Posterior vena cava (tissue), 2 donors: ENCODE measurements at regions not wholly inside any gene's neighbourhood (a gene's known extent, or its start where the extent isn't known, plus 50 kb on each side); places are given as distances from the start of the nearest gene placed in this dataset.

Experiments
- DNase-seq: peaks from one replicate; pipeline ENCODE4 v3.0.0-alpha.2; 2020; ENCODE audit warnings: low spot score
- intact Hi-C, 2 donors: fragments of 100-400 bp; cut with DNase I; formaldehyde crosslinking; loops; one replicate each; pipeline versions ENCODE4 v1.14.1 to v1.14.2; 2022 to 2023
- donor health status: DM: yes; HTN: yes; CAD: no.
- donor health status: DM: yes; HTN: yes; CAD: no.

DNA sequence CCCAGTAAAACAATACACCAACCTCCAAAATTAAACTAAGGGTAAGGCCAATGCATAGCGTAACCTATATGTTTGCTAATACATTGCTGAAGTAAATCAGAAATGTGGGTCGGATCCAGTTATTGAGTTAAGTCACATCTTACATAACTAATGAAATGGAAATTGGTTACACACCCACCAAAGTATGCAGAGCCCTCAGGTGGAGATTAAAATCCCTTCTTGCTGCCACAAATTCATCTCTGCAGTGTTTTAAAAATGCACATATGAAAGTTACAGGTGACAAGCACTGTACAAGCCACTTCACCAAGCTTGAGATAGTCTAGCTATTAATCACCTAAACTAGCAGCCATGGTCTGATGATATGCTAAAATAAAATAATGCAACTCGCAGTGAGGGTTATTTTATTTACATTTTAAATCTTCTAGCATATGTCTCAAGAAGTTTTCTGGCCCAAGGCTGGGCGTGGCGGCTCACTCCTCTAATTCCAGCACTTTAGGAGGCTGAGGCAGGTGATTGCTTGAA, 130.6 kb downstream of the AQP9 start:
- intact Hi-C loops = no loop called here
- no peak for DNase-seq

DNA sequence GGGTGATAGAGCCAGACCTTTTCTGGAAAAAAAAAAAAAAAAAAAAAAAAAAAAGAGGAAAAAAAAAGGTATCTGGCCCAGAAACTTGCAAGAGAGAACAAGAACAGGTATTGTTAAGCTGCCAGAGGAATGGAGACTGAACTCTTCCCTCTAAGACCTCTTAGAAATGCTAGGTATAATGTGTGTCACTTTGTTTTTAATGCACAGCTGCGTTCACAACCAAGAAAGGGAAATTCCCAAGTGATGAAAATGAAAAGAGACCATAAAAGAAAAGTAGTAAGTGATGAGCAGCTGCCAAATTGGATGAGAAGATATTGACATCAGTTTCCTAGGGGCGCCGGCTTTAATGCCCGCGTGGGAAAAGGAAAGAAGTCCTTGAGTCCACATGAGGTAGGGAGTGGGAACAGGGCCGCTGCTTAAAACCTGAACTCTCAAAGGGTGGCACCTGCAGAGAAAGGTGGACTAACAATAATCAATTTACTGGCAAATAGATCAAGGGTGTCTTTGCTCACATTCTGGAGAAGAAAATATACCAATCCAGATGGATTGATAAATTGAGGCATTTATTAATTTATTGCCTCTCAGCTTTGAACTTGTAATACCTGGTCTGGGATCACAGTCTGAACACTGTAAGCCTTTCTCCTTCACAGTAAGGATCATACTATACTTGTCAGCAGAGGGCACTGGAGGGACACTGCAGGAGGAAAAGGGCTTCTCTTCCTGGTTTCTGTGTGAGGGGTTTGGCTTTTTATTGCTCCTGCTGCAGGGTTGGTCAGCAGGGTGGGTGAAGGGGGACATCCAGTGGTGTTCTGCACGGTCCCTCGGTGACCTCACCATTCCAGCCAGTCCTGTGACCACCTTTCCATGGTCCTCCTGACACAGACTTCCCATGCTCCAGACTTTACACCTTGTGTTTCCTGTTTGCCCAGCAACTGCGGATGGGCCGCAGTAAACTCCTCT, 131.6 kb downstream of the AQP9 start:
- DNase-seq = no peak
- intact Hi-C loops = no loop called here

DNA sequence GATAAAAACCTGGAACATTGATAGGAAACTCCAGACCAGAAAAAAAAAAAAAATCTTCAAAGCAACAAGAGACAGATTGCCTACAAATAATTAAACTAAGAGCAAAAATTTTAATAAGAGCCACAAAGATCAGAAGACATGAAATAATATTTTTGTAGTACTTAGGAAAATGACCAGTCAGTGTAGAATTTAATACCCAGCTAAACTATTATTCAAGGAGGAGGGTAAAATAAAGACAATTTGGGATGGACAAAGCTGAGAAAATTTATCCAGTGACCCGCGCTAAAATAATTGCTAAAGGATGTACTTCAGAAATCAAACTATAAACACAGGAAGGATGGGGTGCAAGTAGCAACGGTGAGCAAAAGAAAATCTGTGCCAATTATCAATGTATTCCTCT, 133.2 kb downstream of the AQP9 start:
- no peak for DNase-seq
- intact Hi-C loops = no loop called here

DNA sequence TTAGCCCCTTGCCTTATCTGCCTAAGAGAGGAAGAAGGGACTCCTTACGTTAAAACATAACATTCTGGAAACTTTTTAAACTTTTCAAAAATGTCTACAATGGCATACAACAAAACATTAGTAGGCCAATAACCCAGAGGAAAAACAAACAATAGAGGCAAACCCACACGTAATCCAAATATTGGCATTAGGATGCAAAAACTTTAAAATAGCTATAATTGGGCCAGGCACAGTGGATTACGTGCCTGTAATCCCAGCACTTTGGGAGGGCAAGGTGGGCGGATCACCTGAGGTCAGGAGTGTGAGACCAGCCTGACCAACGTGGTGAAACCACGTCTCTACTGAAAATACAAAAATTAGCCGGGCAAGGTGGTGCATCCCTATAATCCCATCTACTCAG, 134.9 kb downstream of the AQP9 start:
- intact Hi-C loops = no loop called here
- DNase-seq = no peak

DNA sequence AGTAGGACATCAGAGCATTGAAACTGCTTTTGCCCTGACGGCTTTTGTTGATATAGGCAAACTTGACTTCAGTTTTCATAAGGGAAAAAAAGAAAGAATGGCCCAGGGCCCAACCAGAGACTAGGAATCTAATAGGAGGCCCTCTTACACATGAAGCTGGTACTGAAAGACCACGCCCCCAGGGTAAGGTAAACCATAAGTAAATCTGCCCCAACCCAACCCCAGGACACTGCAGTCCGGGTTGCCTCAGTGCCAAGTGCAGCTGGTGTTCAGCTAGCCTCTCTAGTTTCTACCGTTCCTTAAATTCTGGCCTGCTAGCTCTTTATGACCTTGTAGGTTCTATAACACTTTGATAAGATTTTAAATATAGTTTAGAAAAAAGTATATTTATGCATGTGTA, 136.7 kb downstream of the AQP9 start:
- intact Hi-C loops = no loop called here
- DNase-seq = no peak

DNA sequence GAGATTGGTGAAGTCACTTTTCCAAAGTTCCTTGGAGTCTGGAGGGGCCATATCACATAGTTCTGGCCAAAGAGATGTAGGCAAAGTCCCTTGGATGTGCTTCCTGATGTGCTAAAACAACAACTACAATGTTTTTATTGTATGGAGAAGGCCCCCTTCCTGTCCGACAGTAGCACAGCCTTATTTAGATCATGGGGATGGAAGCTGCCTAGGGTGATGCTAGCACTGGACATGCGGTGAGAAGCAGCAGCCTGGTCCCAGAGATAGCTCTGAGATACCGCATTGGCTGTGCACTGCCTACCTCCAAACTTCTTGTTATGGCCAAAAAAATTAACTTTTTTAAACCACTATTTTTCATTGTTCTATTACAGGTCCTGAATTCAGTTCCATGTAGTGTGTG, 137.6 kb downstream of the AQP9 start:
- intact Hi-C loops = no loop called here
- no peak for DNase-seq

DNA sequence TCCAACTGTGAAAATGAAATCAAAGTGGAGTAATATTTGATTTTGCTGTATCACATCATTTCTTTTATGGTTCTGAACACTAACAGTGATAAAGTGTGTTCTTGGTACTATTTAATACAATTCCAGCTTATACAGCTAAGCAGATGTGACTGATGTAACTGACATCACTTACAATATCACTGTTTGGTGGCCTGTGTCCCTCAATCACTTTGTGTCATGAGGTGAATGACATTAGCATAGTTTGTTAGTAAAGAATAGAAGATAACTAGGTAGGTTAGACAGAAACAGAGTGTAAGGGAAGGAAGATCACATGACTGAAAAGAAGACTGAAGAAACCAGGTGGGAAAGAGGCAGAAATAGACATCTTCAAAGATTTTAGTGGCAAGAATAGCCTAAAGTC, 138.7 kb downstream of the AQP9 start:
- DNase-seq = no peak
- intact Hi-C loops = no loop called here

DNA sequence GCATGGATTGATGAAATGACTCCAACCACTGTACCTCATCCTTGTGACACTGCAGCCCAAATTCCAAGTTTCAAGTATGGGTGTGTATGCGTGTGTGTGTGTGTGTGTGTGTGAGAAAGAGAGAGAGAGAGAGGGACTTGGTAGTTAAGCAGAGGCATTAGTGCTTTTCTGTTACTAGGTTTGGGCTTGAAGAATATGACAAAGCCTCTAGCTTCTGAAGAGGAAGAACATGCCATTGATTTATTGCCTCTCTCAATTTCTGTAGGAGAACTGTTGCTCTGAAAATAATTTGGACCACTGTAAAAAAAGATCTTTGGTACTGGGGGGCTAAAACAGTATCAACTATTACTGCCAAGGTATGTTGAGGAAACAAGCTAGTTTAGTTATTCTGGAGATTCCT, 139.2 kb downstream of the AQP9 start:
- intact Hi-C loops = no loop called here
- no peak for DNase-seq

DNA sequence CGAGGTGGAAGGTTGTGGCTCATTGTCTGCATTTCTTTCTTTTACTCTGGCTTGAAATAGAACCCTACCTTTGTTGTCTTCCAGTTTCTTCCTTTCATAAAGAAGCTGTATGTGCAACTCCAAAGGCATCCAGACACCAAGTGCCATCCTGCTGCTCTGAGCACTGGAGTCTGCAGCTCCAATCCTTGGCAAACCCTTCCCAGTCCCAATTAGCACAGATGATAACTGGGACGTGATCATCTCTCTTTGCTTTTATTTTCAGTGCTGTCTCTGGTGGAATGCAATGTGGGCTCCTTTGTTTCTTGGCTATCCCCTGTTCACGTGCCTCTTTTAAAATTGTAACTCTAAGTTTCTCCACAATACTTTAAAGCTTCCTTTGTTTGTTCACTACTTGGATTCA, 140.9 kb downstream of the AQP9 start:
- no peak for DNase-seq
- intact Hi-C loops = no loop called here

DNA sequence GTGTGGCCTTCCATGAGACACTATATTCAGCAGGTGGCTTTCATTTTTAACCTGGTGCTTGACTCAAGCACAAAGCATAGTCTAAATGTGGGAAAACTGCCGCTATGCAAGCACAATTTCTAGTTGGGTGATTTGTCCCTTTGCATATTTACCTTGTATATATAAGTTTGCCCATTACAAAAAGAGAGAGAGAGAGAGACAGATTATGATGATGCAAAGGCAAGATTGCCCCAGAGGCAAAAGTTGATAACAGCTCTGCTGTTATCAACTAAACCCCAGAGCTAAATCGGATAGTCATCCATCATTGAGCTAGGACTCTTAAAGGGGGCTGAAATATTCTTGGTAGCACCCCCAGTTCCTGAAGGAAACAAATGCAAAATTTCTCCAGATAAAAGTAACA, 141.5 kb downstream of the AQP9 start:
- no peak for DNase-seq
- intact Hi-C loops = no loop called here

DNA sequence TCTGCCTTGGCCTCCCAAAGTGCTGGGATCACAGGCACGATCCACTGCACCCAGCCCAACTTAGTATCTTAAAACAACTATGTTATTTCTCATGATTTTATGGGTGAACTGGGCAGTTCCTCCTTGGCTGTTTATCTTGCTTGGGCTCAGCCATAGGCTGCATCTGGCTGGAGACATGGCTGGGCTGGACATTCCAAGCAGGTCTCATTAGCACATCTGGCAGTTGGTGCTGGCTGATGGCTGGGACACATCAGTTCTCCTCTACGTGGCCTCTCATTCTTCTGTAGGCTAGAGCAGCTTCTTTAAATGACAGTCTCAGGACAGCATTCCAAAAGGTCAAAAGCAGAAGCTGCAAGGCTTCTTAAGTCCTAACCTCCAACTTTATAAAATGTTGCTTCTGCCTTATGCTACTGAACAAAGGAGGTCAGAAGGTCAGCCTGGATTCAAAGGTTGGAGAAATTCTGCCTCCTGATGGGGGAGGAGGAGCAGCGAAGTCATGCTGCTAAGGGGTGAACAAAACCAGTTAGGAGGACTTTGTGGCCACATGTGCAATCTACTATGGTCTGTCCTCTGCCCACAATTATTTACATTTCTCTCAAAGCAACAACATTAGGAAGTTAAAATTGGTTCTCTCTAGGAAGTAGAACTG, 144.0 kb downstream of the AQP9 start:
- intact Hi-C loops = no loop called here
- DNase-seq = no peak

DNA sequence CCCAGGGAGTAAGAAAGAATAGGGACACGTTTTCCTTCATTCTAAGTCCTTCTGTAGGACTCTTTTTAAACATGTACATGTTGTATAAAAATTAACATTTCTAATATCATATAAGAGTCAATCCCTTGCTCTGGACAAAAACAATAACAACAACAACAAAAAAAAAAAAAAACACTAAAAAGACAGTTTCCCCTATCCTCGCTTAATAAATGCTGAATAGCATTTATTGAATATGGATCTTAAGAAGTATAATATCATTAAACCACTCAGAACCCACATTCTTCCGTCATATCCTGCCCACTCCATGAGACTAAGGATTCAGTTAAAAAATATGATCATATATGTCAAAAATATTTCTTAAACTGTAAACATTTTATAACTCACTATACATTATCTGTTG, 145.1 kb downstream of the AQP9 start:
- intact Hi-C loops = no loop called here
- DNase-seq = no peak

DNA sequence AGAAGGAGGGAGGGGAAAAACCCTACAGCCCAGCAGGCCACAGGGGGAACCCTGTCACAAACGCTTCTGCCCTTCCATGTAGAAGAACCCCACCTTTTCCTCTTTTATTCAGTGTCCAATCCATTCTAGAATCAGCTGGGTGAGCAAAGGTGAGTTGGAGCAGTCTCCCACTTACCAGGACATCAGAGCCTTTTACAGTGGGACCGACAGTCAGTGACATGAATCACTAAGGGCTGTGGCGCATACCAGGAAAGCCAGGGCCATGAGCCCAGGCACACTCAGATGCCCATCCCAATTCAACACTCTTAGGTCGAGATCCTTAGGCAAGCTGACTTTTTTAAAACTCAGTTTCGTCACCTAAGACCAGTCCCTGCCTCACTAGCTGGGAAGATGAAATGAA, 146.1 kb downstream of the AQP9 start:
- DNase-seq = no peak
- intact Hi-C loops = no loop called here

DNA sequence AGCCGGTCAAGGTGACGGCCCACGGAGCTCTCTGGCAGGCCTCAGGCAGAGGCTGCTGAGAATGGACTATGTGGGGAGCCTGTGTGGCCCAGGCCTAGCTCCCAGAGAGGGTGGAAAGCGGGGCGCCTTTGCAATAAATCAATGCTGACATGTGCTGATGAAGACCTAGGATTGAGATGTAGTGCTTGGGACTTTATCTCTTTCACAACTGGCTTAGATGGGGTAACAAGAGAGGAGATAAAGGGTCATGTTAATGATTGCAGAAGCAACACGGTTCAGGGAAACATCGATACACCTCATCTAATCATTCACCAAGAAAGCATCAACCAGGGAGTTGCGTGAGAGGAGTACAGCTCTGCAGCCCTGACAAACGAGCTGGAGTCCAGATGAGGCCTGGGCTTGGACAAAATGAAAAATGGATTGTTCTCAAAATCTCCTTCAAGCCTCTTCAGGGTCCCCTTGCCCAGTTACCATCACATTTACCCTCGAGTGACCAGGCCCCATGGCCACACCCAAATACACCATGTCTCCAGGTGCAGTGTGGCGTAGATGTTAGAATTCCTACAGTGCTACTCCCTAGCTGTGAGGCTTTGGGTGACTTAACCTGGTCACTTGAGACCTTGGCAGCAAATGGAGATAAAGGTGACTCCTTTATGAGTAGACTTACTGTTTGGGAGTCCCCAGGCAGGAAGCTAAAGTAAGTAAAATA, 146.4 kb upstream of the LIPC start:
- intact Hi-C loops = no loop called here
- no peak for DNase-seq

DNA sequence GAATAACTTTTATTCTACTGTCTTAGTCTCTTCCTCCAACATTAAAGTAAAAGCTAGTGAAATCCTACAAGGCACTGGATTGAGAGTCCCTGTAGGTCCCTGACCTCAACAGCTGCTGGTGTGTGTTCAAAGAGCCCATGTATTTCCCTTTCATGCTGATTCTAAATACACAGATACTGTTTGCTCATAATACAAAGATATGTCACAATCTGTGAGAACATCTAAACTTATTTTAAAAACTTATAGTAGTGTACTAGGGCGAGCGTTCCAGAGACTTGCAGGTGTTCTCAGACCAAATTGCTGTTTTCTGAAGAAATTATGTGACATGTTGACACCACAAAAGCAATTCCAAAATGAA, 145.9 kb upstream of the LIPC start:
- DNase-seq = no peak
- intact Hi-C loops = no loop called here

DNA sequence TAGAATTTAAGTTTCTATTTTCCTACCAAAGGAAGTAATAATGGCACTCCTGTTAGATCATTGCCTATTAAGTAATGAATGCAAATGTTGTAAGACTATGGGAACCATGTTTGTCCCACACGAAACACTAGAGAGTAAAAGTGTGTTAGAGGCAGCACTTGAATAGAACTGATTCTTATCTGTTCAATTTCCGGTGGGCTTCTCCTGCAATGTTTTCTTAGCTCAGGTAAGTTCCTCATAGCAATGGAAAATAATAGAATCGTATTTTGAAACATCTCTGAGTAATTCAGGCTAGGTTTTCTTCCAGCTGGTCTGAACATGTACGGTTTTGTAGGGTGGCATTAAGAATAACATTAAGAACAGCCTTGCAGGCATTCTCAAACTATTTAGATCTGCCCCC, 145.3 kb upstream of the LIPC start:
- no peak for DNase-seq
- intact Hi-C loops = no loop called here

DNA sequence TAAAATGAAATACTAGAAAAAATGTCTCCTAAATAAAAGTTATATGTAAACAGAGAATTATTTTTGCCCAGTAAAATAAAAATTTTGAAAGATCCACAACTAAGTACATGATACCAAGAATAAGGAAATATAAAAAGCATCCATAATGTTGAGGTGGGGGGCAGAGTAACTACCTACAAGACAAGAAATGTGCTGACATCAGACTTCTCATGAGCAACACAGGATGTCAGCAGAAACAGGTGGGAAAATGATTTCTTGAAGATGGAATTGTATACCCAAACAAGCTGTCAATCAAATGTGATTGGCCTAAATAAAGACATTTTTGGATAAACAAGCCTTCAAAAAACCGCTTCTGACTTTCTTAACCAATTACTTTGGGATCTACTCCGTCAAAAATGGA, 143.9 kb upstream of the LIPC start:
- intact Hi-C loops = no loop called here
- DNase-seq = no peak

DNA sequence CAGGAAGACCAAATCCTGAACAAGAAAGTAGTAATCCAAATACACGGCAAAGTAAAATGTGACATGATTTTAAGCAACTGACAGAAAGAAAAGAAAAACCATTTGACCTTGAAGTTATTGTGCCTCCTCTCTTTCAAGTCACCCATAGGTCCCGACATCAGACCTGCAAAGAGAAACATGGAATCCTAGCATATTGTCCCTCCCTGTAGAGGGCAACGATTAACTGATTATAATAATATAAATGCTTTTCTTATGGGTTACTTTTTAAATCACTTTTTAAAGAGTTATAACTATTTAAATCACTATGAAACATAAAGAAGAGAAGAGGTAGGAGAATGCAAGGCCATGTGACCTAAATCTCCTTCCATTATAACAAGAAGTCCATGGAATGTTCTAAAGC, 143.2 kb upstream of the LIPC start:
- intact Hi-C loops = no loop called here
- DNase-seq = no peak

DNA sequence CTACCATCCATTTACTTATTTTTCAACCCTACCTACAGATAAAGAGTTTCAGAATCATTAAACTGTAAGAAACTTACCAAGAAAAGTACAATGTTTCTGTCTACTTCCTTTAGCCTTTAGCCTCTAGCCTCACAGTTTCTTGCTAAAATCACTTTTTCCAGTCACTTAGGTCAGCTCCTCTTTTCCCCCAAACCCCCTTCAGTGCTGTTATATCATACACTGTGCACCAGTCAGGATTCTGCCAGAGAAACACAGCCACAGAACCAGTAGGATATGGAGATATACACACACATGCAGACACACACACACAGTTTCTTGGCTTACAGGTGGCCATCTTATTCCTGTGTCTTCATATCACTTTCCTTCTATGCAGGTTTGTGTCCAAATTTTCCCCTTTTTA, 139.9 kb upstream of the LIPC start:
- intact Hi-C loops = loop anchor here in 1 of 2 donors (10.0 kb wide), 1 partner anchor 83 kb away; no protein-coding TSS in a partner anchor
- DNase-seq = no peak

DNA sequence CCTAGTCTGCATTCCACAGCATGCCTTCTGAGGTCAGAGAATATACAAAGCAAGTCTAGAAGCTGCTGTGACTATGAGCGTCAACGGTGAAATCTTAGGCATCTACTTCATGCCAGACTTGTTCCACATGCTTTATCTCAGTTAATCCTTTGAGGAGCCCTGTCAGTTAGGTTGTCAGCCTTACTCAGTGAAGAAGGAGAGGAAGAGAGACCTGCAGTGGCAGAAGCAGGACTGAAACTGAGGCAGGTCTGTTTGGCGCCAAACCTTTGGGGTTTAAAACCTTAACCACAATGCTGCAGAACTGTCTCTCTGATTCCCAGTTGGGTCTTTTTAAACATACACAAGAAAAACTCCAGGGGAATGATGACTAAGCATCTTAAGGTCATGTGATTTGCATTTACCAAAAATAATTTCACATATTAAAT, 139.0 kb upstream of the LIPC start:
- intact Hi-C loops = loop anchor here in 1 of 2 donors (10.0 kb wide), 1 partner anchor 82 kb away; no protein-coding TSS in a partner anchor
- no peak for DNase-seq
